Peyer's patch (tissue), 4 donors: ENCODE measurements at regions not wholly inside any gene's neighbourhood (a gene's known extent, or its start where the extent isn't known, plus 50 kb on each side); places are given as distances from the start of the nearest gene placed in this dataset.

Experiments
- CTCF ChIP-seq, 6 experiments: fragments of 450-650 bp in 4 of 6; fragments of 200-600 bp in 2 of 6; sonication (generic) in 1 of 6; IDR thresholded peaks; one replicate each; pipeline ENCODE4 v1.5.1; 2017 to 2019; ENCODE audit warnings: antibody characterized with exemption in 6 of 6, mild to moderate bottlenecking in 3 of 6, moderate library complexity in 1 of 6
- POLR2A ChIP-seq, 2 donors: fragments of 450-650 bp; IDR thresholded peaks; one replicate each; pipeline ENCODE4 v1.5.1; 2017; ENCODE audit warnings: antibody characterized with exemption in 2 of 2, mild to moderate bottlenecking in 2 of 2, moderate library complexity in 2 of 2

DNA sequence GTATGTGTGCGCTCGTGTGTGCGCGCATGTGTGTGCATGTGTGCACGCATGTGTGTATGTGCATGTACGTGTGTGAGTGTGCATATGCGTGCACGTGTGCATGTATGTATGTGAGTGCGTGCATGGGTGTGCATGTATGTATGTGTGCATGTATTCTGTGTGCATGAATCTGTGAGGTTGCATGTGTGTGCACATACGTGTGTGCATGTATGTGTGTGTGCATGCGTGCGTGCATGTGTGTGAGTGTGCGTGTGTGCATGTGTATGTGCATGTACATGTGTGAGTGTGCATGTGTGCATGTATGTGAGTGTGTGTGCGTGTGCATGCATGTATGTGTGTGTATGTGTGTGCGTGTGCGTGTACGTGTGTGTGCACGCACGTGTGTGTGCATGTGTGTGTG lies 241.5 kb downstream of the SHOX start:
- TF ChIP-seq CTCF (IDR thresholded peaks at IDR 0.05) (no peak), POLR2A (IDR thresholded peaks at IDR 0.05) (no peak)
